ENCODE measurements at regions not wholly inside any gene's neighbourhood (a gene's known extent, or its start where the extent isn't known, plus 50 kb on each side); places are given as distances from the start of the nearest gene placed in this dataset.

DNA sequence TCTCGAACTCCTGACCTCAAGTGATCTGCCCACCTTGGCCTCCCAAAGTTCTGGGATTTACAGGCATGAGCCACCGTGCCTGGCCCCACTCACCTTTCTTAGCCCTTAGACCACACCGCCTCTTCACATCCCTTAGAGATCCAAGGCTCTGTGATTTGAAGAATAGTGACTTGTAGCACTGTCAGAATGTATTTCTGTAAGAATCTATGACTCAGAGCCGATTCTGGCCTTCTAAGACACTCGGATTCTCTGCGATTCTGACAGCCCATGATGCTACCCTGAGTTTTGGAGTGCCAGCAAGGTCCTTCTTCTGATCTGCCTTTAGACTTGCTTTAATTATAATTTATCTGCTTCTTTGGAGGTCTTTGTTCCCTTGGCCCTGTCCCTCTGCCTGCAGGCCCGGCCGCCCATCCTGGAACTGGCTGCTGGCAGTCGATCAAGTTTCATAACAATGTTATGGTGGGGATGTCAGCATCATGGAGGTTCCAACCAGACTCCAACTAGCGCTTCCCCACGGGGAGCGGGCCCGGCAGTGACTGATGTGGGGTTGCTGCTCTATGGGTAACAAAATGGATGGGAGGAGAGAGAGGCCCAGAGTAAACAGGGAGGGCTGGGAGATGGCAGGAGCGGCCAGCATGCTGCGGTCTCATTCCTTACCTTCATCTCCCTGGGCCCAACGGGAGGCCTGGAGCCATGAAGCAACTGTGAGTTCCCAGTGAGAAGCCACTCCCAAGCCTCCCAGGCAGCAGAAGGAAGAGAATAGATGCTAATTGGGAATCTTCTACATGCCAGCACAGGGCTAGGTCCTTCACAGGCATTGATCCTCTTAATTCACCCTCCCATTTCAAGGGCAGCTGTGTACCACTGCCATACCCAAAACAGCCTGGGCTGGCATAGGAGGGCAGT, 55.7 kb upstream of the RASD2 start:
- Histone ChIP-seq H2BK5ac (ENCODE audit: low read depth, low read length, poor library complexity, severe bottlenecking) (no peak overlapping the region), H3K9ac (ENCODE audit: low read depth, low read length) (no peak overlapping the region), H3K14ac (replicated peaks; ENCODE audit: low read depth, low read length) (no peak overlapping the region), H3K4ac (ENCODE audit: low read depth, low read length) (no peak overlapping the region), H4K8ac (ENCODE audit: low read depth in 2 of 2, low read length in 2 of 2) (no peak overlapping the region), H4K20me1 (ENCODE audit: insufficient read depth, low read length) (no peaks in the 10 kb centered on the region), H3K9me1 (ENCODE audit: insufficient read depth, low read length) (0 out of 2 replicates have a peak, but pooled peaks cover 4% of the 10 kb centered on the region), H3K23ac (ENCODE audit: low read depth, low read length) (no peak overlapping the region), H2BK15ac (ENCODE audit: low read depth, low read length) (no peak overlapping the region), H3K79me1 (ENCODE audit: low read depth in 1 of 2, low read length in 2 of 2) (no peaks in the 10 kb centered on the region), H3K4me3 (ENCODE audit: insufficient read depth, low read depth, low read length) (no peak overlapping the region), H3K18ac (ENCODE audit: low read depth, low read length) (no peak overlapping the region), H3K4me1 (ENCODE audit: control insufficient read depth, insufficient read depth, low read length) (peaks cover 14% of the 10 kb centered on the region), H2BK120ac (ENCODE audit: low read depth, low read length) (no peak overlapping the region), H3K27ac (ENCODE audit: insufficient read depth, low read length) (no peak overlapping the region), H4K91ac (ENCODE audit: insufficient read depth, low read depth, low read length) (no peak overlapping the region), H3K9me3 (ENCODE audit: control insufficient read depth, insufficient read depth, low read length) (peaks cover 3% of the 10 kb centered on the region; the same call in 1 of the 2 replicates), H3K36me3 (ENCODE audit: control insufficient read depth, insufficient read depth, low read length) (no peaks in the 10 kb centered on the region), H2AK9ac (replicated peaks; ENCODE audit: low read depth, low read length, poor library complexity) (peak overlapping the region; percentile 1), H3K56ac (ENCODE audit: extremely low read depth, insufficient read depth, low read length) (no peak overlapping the region), H2AFZ (replicated peaks; ENCODE audit: low read length, poor library complexity) (no peak overlapping the region), H3K4me2 (ENCODE audit: low read depth, low read length) (no peak overlapping the region), H3K27me3 (ENCODE audit: control insufficient read depth, insufficient read depth, low read length) (peaks cover 7% of the 10 kb centered on the region; the same call in 1 of the 2 replicates), H4K5ac (ENCODE audit: low read depth, low read length) (no peak overlapping the region), H2BK20ac (ENCODE audit: low read depth, low read length) (no peak overlapping the region), H2AK5ac (ENCODE audit: low read depth, low read length) (0 out of 2 replicates have a peak overlapping the region, but pooled peaks have one; percentile 7)
- BruUV-seq (replicated peaks), result no TSS peak
- dilution Hi-C loops (cut with HindIII; ENCODE audit: low sequenced_read_pairs, unreplicated experiment) (no loop called here), in situ Hi-C loops (cut with MboI; ENCODE audit: low sequenced_read_pairs) (no loop called here), intact Hi-C loops (cut with micrococcal nuclease) (no loop called here)
- CTCF ChIA-PET, result no interaction called here
- POLR2A ChIA-PET (ENCODE audit: unreplicated experiment), result no interaction called here
- DNase-seq (peak; percentile 71), ATAC-seq (ENCODE audit: low read depth) (peak; percentile 78)
- WGBS, 2 experiments (ENCODE audit: extremely low coverage in 2 of 2, insufficient read length in 1 of 2), result 8% methylated on average over 3 of the region's 16 CpGs; no CpG with 5 or more reads in 1 of the 2 experiments
- TF ChIP-seq FOS (IDR thresholded peaks at IDR 0.05; ENCODE audit: low read depth, low read length), result peak; percentile 34; the same call in 1 of the 2 replicates
- TF ChIP-seq, protein P1, sequence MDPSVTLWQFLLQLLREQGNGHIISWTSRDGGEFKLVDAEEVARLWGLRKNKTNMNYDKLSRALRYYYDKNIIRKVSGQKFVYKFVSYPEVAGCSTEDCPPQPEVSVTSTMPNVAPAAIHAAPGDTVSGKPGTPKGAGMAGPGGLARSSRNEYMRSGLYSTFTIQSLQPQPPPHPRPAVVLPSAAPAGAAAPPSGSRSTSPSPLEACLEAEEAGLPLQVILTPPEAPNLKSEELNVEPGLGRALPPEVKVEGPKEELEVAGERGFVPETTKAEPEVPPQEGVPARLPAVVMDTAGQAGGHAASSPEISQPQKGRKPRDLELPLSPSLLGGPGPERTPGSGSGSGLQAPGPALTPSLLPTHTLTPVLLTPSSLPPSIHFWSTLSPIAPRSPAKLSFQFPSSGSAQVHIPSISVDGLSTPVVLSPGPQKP (IDR thresholded peaks at IDR 0.05; ENCODE audit: borderline replicate concordance, low read depth, low read length), result no peak

Measured in IMR-90 (cell line).